ENCODE measurements at regions not wholly inside any gene's neighbourhood (a gene's known extent, or its start where the extent isn't known, plus 50 kb on each side); places are given as distances from the start of the nearest gene placed in this dataset.

- no peak for DNase-seq (ENCODE audit: low spot score)
These were observed 50.2 kb upstream of the LRP8 start for GRCh38 chr1:53378061-53378460.

DNA sequence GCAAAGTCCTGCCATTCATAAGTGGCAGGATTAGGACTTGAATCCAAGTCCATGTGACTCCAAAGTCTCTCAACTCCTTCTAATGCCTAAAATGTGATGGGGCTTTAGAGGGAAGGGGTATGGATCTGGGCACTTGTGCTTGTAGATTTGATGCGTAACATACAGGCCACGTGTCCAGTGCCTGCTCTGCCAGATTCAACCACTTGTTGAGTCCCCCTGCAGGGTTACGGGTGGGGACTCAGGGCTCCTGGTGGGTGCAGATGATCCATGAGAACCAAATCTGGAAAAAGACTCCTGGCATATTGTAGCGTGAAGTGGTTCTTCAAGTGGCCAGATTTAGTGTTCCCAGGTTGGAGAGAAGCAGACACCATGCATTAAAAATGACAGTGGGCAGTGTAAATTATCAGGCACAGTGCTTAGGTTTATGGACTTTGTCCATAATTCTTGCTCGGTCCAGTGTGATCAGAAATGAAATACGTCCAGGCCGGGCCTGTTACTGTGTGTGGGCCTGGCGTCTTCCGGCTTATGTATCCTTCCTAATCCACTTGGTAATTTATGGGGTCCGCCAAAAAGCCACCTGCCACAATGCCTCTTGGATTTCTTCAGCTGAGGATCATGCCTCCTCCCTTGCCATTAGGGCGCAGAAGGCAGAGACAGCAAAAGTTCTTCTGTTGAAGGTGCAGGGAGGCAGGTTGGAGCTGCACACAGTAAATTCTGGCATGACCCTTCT, 51.2 kb upstream of the LRP8 start:
- DNase-seq (ENCODE audit: low spot score) = no peak

DNA sequence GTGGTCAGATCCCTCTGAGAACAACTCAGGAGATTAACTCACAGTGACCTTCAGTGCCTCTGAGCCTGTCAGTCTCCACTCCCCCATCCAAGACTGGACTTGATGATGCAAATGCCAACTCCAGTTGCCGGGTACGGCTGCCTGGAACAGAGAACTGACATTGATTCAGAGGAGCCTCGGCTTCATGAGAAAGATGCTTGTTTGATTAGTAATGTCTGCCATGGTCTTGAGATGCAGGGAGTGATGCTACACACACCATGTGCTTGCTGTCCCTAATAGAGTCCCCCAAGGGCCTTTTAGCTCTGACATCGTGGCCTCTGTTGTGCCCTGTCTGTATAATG, 51.8 kb upstream of the LRP8 start:
- DNase-seq (ENCODE audit: low spot score) = no peak

DNA sequence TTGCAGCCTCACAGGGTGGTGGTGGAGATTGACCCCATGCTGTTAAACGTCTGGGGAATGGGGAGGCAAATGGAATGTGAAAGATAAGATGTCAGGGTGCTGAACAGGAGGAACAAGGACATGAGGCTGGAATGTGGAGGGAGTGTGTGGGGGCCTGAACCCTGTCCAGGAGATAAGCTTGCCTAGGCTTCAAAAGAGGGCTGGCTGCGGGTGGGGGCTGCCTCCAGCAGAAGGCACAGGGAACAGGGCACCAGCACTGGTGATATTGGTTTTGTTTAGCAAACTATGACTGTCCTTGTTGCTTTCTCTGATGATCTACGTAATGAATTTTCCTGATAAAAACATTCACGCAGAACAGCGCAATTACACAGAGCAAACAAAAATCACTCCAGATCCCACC, 52.4 kb upstream of the LRP8 start:
- DNase-seq (ENCODE audit: low spot score) = no peak

DNA sequence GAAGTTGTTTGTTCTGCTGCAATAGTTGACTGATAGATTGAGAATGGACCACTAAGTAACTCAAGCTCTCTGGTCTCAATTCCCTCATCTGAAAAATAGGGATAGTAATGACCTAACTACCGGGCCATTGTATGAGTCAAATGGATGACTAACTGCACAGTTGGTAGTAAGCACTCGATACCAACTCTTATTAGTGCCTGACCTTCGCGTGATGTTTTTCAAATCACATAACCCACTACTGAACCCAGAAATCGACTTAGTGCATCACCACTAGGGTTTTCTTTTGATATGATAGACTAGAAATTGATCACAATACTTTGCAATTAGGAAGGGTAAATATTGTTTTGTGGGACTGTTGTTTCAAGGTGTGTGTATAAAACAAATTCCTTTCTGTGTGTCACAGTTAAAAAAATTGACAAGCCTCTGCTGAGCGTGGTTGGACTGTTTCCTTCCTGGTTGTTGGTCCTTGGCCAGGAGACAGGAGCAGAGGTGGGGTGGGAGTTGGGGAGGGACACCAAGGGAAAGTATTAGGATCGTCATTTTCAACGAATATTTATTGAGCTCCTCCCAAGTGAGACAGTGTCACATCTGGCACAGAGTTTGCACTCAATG, 54.0 kb upstream of the LRP8 start:
- no peak for DNase-seq (ENCODE audit: low spot score)

DNA sequence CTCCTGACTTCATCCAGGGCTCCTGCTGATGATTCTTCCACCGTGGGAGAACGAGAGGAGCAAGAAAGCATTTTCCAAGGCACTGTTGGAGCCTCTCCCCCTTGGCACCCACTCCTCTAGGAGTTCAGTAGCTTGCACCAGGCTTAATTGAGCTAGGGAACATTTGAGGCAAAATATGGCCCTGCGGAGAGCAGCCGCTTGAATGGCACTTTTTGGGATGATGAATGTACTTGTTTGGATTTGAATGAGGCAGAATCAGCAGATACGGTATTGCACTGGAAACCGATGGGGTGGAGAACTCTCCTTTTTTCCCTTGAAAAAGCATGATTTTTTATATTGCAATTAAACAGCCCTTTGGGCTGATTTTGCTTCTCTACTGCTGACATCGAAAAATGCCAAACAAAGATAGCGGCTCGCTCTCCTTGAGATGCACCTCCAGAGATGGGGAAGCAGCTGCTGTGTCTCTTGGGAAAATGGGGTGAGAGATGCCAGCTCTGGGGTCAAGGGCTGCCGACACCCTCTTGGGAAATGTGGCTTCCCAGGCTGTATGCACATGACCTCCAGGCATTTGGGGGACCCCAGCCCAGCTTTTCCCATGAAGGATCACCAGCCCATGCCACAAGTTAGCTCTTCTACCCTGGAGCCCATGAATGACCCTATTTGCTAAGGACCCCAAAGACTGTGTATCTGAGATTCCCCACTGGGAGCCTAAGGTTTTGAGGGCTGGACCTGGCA, 55.4 kb upstream of the LRP8 start:
- DNase-seq (ENCODE audit: low spot score) = no peak

DNA sequence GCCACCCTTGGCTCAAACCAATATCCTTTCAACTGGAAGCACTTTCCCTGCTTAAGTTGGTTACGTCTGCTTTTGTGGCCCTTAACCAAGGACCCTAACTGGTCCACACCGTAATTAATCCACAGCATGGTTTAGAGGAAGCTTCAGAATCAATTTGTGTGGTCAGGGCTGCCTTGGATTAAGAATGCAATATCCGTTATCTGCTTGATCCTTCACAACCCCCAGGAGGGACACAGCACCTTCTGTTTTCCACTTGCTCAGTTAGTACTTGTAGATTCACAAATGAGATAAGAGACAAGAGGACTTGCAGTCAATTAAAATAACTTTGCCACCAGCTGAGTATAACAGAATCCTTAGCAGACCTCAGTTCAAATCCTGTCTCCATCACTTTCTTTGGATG, 56.9 kb upstream of the LRP8 start:
- DNase-seq (ENCODE audit: low spot score) = no peak

GRCh38 chr1:53385276-53386225, 57.7 kb upstream of the LRP8 start:
- DNase-seq (ENCODE audit: low spot score) = peak; percentile 22

DNA sequence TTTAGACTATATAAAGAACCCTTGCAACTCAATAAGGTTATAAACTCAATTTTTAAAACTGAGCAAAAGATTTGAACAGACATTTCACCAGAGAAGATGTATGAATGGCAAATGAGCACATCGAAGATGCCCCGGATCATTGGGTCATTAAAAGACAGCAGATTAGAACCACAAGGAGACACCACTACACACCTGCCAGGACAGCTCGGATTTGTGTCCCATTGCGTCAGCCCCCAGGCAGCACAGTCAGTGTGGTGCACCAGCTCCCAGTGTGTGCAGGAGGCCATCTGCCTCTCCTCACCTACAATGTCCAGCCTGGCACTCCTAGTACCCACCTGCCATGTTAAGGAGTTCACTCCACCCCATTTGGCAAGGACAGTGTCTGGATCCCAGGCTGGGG, 61.1 kb upstream of the LRP8 start:
- DNase-seq (ENCODE audit: low spot score) = no peak

- peak; percentile 74 for DNase-seq (ENCODE audit: low spot score)
These were observed 62.4 kb upstream of the LRP8 start for GRCh38 chr1:53390261-53390660.

GRCh38 chr1:53390736-53391135, 62.9 kb upstream of the LRP8 start:
- no peak for DNase-seq (ENCODE audit: low spot score)

DNA sequence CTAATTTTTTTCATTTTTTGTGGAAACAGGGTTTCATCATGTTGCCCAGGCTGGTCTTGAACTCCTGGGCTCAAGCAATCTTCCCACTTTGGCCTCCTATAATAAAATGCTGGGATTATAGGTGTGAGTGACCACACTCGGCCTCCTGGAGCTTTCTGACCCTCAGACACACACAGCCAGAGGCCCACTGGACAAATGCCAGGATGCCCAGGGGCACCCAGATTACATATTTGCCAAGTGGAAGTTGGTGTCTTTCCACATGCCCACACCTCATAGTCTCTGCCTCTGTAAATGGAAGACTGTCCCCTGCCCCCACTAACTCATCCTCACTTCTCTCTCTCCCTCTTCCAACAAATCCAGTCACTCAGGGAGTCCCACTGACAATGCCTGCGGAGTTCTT, 63.4 kb upstream of the LRP8 start:
- DNase-seq (ENCODE audit: low spot score) = no peak

DNA sequence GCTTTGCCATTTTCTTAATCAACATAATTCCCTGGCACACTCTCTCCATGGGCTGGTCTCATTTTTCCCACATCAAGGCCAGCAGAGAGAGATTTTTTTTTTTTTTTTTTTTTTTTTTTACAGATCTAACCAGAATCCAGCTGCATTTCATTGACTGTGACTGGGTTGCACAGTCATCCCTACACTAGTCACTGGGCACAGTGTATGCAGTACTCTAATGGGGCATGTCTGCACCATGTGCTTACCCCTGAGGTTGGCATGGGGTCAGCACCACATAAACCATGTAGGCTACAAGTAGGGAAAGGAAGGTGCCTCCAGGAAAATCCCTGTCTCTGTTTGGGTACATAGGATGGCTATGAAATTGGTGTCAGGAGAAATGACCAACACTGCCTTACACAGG, 64.1 kb upstream of the LRP8 start:
- DNase-seq (ENCODE audit: low spot score) = no peak

GRCh38 chr1:53392460-53392859, 64.6 kb upstream of the LRP8 start:
- no peak for DNase-seq (ENCODE audit: low spot score)

DNA sequence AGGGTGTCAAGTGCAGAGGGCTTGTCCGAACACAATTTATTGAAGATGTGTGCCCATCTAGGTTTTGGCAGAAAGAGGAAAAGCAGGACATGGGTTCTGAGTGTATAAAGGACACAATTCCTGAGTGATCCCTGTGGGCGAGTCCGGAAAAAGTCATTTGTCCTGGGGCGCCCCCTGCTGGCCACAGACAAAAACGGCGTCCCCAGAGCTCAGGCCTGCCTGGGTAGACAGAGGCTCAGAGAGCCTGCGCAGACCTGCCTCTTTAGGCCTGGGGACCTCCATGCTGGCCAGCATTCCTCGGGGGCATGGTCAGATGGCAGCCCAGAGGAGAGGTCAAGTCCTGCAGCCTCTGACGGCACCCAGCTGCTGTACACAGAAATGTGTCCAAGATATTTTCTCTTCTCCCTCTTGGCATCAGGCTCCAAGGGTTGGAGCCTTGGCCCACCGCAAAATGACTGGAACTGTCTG, 65.5 kb upstream of the LRP8 start:
- peak; percentile 70 for DNase-seq (ENCODE audit: low spot score)

- no peak for DNase-seq (ENCODE audit: low spot score)
These were observed 64.9 kb upstream of the DMRTB1 start for GRCh38 chr1:53394306-53394705.

- DNase-seq (ENCODE audit: low spot score) = no peak
These were observed 63.5 kb upstream of the DMRTB1 start for GRCh38 chr1:53395671-53396215.

GRCh38 chr1:53396573-53397268, 62.5 kb upstream of the DMRTB1 start:
- no peak for DNase-seq (ENCODE audit: low spot score)

GRCh38 chr1:53398091-53398490, 61.1 kb upstream of the DMRTB1 start:
- DNase-seq (ENCODE audit: low spot score) = no peak

DNA sequence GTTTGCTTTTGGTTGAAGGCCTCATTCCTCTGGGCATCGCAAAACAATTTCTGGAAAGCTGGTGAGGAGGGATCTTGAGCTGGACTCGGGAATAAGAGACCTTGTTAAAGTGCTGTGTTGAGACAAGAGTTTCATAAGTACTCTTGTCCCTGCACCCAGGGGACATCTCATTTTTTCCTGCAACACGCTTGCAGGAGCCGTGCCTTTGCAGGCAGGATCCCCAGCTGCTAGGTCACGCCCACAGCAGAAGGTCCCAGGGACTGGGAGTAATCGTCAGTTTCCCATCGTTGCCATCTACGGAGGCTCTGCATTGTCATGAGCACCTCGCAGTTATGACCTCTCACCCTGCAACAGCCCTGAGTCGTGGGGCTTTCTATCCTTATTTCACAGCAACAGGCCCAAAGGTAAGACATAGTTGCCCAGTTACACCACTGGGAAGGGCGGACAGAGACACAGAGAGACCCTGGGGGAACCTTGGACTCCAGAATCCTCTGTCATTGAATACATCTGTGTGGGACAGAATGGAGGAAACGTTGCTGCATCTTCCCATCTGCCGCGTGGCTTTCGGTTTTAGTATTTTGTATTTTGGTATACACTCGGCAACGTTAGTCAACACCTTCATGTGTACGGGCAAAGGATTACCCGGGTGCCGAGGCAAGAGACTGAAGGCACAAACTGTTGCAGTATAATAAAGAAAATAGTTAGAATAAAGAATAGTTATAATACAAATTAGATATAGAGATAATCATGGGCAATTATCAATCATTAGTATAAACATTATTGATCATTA, 60.4 kb upstream of the DMRTB1 start:
- no peak for DNase-seq (ENCODE audit: low spot score)

Data from NAMALWA (cell line).